ENCODE measurements at regions not wholly inside any gene's neighbourhood (a gene's known extent, or its start where the extent isn't known, plus 50 kb on each side); places are given as distances from the start of the nearest gene placed in this dataset.

GRCh38 chr2:129178356-129178755, 801.1 kb upstream of the RAB6C start:
- ATAC-seq (ENCODE audit: low read depth), result peak; percentile 96
- H3K27ac ChIP-seq (ENCODE audit: poor library complexity, severe bottlenecking), result no peak overlapping the region
- DNase-seq (ENCODE audit: low spot score), result peak; percentile 54
- no peaks in the 10 kb centered on the region for H3K4me1 ChIP-seq (ENCODE audit: insufficient read depth, poor library complexity, severe bottlenecking)
- TF ChIP-seq CTCF (IDR thresholded peaks at IDR 0.05; ENCODE audit: poor library complexity, severe bottlenecking), result no peak
- no peak overlapping the region for H3K4me3 ChIP-seq (ENCODE audit: severe bottlenecking)
- no peaks in the 10 kb centered on the region for H3K27me3 ChIP-seq (ENCODE audit: insufficient read depth, poor library complexity, severe bottlenecking)
- H3K36me3 ChIP-seq (ENCODE audit: low read depth), result no peaks in the 10 kb centered on the region
- no peaks in the 10 kb centered on the region for H3K9me3 ChIP-seq (ENCODE audit: severe bottlenecking)

GRCh38 chr2:129179199-129179598, 800.3 kb upstream of the RAB6C start:
- H3K36me3 ChIP-seq (ENCODE audit: low read depth), result no peaks in the 10 kb centered on the region
- DNase-seq (ENCODE audit: low spot score) (no peak), ATAC-seq (ENCODE audit: low read depth) (no peak)
- H3K27ac ChIP-seq (ENCODE audit: poor library complexity, severe bottlenecking), result no peak overlapping the region
- no peak overlapping the region for H3K4me3 ChIP-seq (ENCODE audit: severe bottlenecking)
- H3K4me1 ChIP-seq (ENCODE audit: insufficient read depth, poor library complexity, severe bottlenecking), result no peaks in the 10 kb centered on the region
- TF ChIP-seq CTCF (IDR thresholded peaks at IDR 0.05; ENCODE audit: poor library complexity, severe bottlenecking), result no peak
- H3K9me3 ChIP-seq (ENCODE audit: severe bottlenecking), result no peaks in the 10 kb centered on the region
- H3K27me3 ChIP-seq (ENCODE audit: insufficient read depth, poor library complexity, severe bottlenecking), result no peaks in the 10 kb centered on the region

DNA sequence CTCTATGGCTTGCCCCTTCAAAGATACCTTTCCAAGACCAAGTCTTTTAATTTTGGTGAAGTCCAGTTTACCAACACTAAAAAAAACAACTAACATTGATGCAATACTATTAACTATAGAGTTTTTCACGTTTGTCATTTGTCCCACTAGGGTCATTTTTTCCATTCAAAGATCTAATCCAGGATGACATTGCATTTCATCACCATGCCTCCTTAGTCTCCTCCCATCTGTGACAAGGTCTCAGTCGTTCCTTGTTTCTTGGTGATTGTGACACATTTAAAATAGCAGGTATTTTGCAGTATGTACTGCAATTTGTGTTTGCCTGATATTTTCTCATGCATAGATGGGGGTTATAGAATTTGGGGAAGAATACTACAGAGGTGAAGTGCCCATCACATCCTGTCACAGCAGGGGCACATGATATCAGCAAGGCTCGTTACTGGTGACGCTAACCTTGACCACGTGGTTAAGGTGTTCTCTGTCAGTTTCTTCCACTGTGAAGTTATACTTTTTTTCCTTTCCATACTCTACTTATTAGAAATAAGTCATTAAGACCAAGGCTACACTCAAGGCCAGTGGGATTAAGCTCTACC, 799.2 kb upstream of the RAB6C start:
- DNase-seq (ENCODE audit: low spot score) (no peak), ATAC-seq (ENCODE audit: low read depth) (no peak)

GRCh38 chr2:129181433-129181832, 798.0 kb upstream of the RAB6C start:
- Histone ChIP-seq H3K9me3 (ENCODE audit: severe bottlenecking) (no peaks in the 10 kb centered on the region), H3K27ac (ENCODE audit: poor library complexity, severe bottlenecking) (no peak overlapping the region), H3K4me3 (ENCODE audit: severe bottlenecking) (no peak overlapping the region), H3K4me1 (ENCODE audit: insufficient read depth, poor library complexity, severe bottlenecking) (no peaks in the 10 kb centered on the region), H3K27me3 (ENCODE audit: insufficient read depth, poor library complexity, severe bottlenecking) (no peaks in the 10 kb centered on the region), H3K36me3 (ENCODE audit: low read depth) (no peaks in the 10 kb centered on the region; the same call in 1 of the 2 replicates)
- TF ChIP-seq CTCF (IDR thresholded peaks at IDR 0.05; ENCODE audit: poor library complexity, severe bottlenecking), result no peak
- no peak for ATAC-seq (ENCODE audit: low read depth)
- DNase-seq (ENCODE audit: low spot score), result no peak

More for the DNA sequence above, 799.2 kb upstream of the RAB6C start:
- Histone ChIP-seq H3K27ac (ENCODE audit: poor library complexity, severe bottlenecking) (no peak overlapping the region), H3K27me3 (ENCODE audit: insufficient read depth, poor library complexity, severe bottlenecking) (no peaks in the 10 kb centered on the region), H3K36me3 (ENCODE audit: low read depth) (no peaks in the 10 kb centered on the region), H3K4me1 (ENCODE audit: insufficient read depth, poor library complexity, severe bottlenecking) (no peaks in the 10 kb centered on the region), H3K4me3 (ENCODE audit: severe bottlenecking) (no peak overlapping the region), H3K9me3 (ENCODE audit: severe bottlenecking) (no peaks in the 10 kb centered on the region)
- TF ChIP-seq CTCF (IDR thresholded peaks at IDR 0.05; ENCODE audit: poor library complexity, severe bottlenecking), result no peak

GRCh38 chr2:129181963-129182362, 797.5 kb upstream of the RAB6C start:
- no peak for ATAC-seq (ENCODE audit: low read depth)
- no peak for DNase-seq (ENCODE audit: low spot score)

More at GRCh38 chr2:129181963-129182362, 797.5 kb upstream of the RAB6C start:
- TF ChIP-seq CTCF (IDR thresholded peaks at IDR 0.05; ENCODE audit: poor library complexity, severe bottlenecking), result no peak
- no peak overlapping the region for H3K27ac ChIP-seq (ENCODE audit: poor library complexity, severe bottlenecking)
- H3K36me3 ChIP-seq (ENCODE audit: low read depth), result no peaks in the 10 kb centered on the region; the same call in 1 of the 2 replicates
- no peaks in the 10 kb centered on the region for H3K4me1 ChIP-seq (ENCODE audit: insufficient read depth, poor library complexity, severe bottlenecking)
- no peak overlapping the region for H3K4me3 ChIP-seq (ENCODE audit: severe bottlenecking)
- no peaks in the 10 kb centered on the region for H3K27me3 ChIP-seq (ENCODE audit: insufficient read depth, poor library complexity, severe bottlenecking)
- no peaks in the 10 kb centered on the region for H3K9me3 ChIP-seq (ENCODE audit: severe bottlenecking)
